IgD-negative memory B cell (primary cell): ENCODE measurements at regions not wholly inside any gene's neighbourhood (a gene's known extent, or its start where the extent isn't known, plus 50 kb on each side); places are given as distances from the start of the nearest gene placed in this dataset.
"Not testable (repeated sequence)": the region's sequence is repeated elsewhere in the genome, so short reads cannot be mapped to it uniquely, and the experiment has no call there.

Experiments used
- H3K27ac Mint-ChIP-seq, 3 donors: one replicate each; pipeline ENCODE4 v1.8.0; 2020 to 2022; ENCODE audit warnings: mild to moderate bottlenecking in 3 of 3, mixed read lengths in 3 of 3, moderate library complexity in 1 of 3
- H3K27me3 Mint-ChIP-seq: one replicate; pipeline ENCODE4 v1.8.0; 2021; ENCODE audit warnings: mixed read lengths
- H3K36me3 Mint-ChIP-seq: one replicate; pipeline ENCODE4 v1.8.0; 2020; ENCODE audit warnings: mild to moderate bottlenecking, mixed read lengths
- H3K4me1 Mint-ChIP-seq, 3 donors: one replicate each; pipeline ENCODE4 v1.8.0; 2020 to 2022; ENCODE audit warnings: mixed read lengths in 3 of 3, mild to moderate bottlenecking in 1 of 3
- H3K4me3 Mint-ChIP-seq, 4 donors: one replicate each; pipeline ENCODE4 v1.8.0; 2020 to 2022; ENCODE audit warnings: mild to moderate bottlenecking in 4 of 4, mixed read lengths in 4 of 4, moderate library complexity in 3 of 4
- H3K9me3 Mint-ChIP-seq, 3 donors: one replicate each; pipeline ENCODE4 v1.8.0; 2020 to 2021; ENCODE audit warnings: mixed read lengths in 3 of 3, mild to moderate bottlenecking in 1 of 3

- H3K9me3 Mint-ChIP-seq, result no peaks in the 10 kb centered on the region
- H3K4me3 Mint-ChIP-seq, result no peak overlapping the region
- H3K36me3 Mint-ChIP-seq, result no peaks in the 10 kb centered on the region
- no peaks in the 10 kb centered on the region for H3K4me1 Mint-ChIP-seq
- H3K27ac Mint-ChIP-seq, result no peak overlapping the region
- peaks cover 7% of the 10 kb centered on the region for H3K27me3 Mint-ChIP-seq
Observed at GRCh38 chr2:239554766-239555570, 154.1 kb upstream of the HDAC4 start.

- Mint-ChIP-seq H3K4me1 (no peaks in the 10 kb centered on the region), H3K4me3 (no peak overlapping the region), H3K9me3 (no peaks in the 10 kb centered on the region), H3K27me3 (peaks cover 12% of the 10 kb centered on the region), H3K36me3 (no peaks in the 10 kb centered on the region), H3K27ac (no peak overlapping the region)
Observed at GRCh38 chr2:239553376-239554000, 152.7 kb upstream of the HDAC4 start.

- Mint-ChIP-seq H3K4me1 (no peaks in the 10 kb centered on the region), H3K4me3 (no peak overlapping the region), H3K27ac (no peak overlapping the region), H3K9me3 (no peaks in the 10 kb centered on the region), H3K27me3 (peaks cover 11% of the 10 kb centered on the region), H3K36me3 (no peaks in the 10 kb centered on the region)
Observed at GRCh38 chr2:239552213-239552926, 151.6 kb upstream of the HDAC4 start.

GRCh38 chr2:239551206-239551605 is 150.4 kb upstream of the HDAC4 start:
- H3K9me3 Mint-ChIP-seq, result no peaks in the 10 kb centered on the region
- no peak overlapping the region for H3K27ac Mint-ChIP-seq
- H3K36me3 Mint-ChIP-seq, result no peaks in the 10 kb centered on the region

GRCh38 chr2:239550357-239550756 is 149.5 kb upstream of the HDAC4 start:
- H3K27ac Mint-ChIP-seq, result no peak overlapping the region
- no peaks in the 10 kb centered on the region for H3K9me3 Mint-ChIP-seq
- no peak overlapping the region for H3K4me3 Mint-ChIP-seq
- H3K4me1 Mint-ChIP-seq, result peaks cover 0 to under 1% (median 0%) of the 10 kb centered on the region in 3 donors
- no peaks in the 10 kb centered on the region for H3K36me3 Mint-ChIP-seq
- H3K27me3 Mint-ChIP-seq, result peaks cover 15% of the 10 kb centered on the region

More at GRCh38 chr2:239551206-239551605, 150.4 kb upstream of the HDAC4 start:
- Mint-ChIP-seq H3K27me3 (peaks cover 13% of the 10 kb centered on the region), H3K4me1 (no peaks in the 10 kb centered on the region), H3K4me3 (no peak overlapping the region)

GRCh38 chr2:239549711-239550255 is 149.0 kb upstream of the HDAC4 start:
- Mint-ChIP-seq H3K4me3 (no peak overlapping the region), H3K27me3 (peaks cover 15% of the 10 kb centered on the region), H3K36me3 (no peaks in the 10 kb centered on the region), H3K27ac (no peak overlapping the region), H3K9me3 (no peaks in the 10 kb centered on the region), H3K4me1 (peaks cover 0 to 1% (median 0%) of the 10 kb centered on the region in 3 donors)

GRCh38 chr2:239548965-239549595 is 148.3 kb upstream of the HDAC4 start:
- Mint-ChIP-seq H3K4me3 (peak overlapping the region in 1 of 4 donors; percentile 54), H3K36me3 (no peaks in the 10 kb centered on the region), H3K9me3 (no peaks in the 10 kb centered on the region), H3K27ac (no peak overlapping the region), H3K4me1 (peaks cover 0 to 1% (median 0%) of the 10 kb centered on the region in 3 donors), H3K27me3 (peaks cover 15% of the 10 kb centered on the region)

GRCh38 chr2:239548451-239548871 is 147.6 kb upstream of the HDAC4 start:
- no peaks in the 10 kb centered on the region for H3K36me3 Mint-ChIP-seq
- H3K4me1 Mint-ChIP-seq, result peaks cover 0 to 1% (median 0%) of the 10 kb centered on the region in 3 donors
- no peaks in the 10 kb centered on the region for H3K9me3 Mint-ChIP-seq
- H3K4me3 Mint-ChIP-seq, result no peak overlapping the region
- no peak overlapping the region for H3K27ac Mint-ChIP-seq
- peaks cover 17% of the 10 kb centered on the region for H3K27me3 Mint-ChIP-seq

- not testable (repeated sequence) for H3K27ac Mint-ChIP-seq, H3K4me3 Mint-ChIP-seq, H3K9me3 Mint-ChIP-seq, H3K36me3 Mint-ChIP-seq, H3K4me1 Mint-ChIP-seq
- H3K27me3 Mint-ChIP-seq, result peaks cover 13% of the 10 kb centered on the region
Observed at GRCh38 chr2:239547140-239547539, 146.3 kb upstream of the HDAC4 start.

GRCh38 chr2:239546541-239546940 is 145.7 kb upstream of the HDAC4 start:
- Mint-ChIP-seq H3K27ac (no peak overlapping the region), H3K36me3 (no peaks in the 10 kb centered on the region), H3K27me3 (peaks cover 15% of the 10 kb centered on the region), H3K4me1 (peaks cover 0 to 1% (median 0%) of the 10 kb centered on the region in 3 donors), H3K9me3 (peaks cover 0 to 7% (median 1%) of the 10 kb centered on the region in 3 donors), H3K4me3 (no peak overlapping the region)

GRCh38 chr2:239545741-239546392 is 145.0 kb upstream of the HDAC4 start:
- Mint-ChIP-seq H3K4me3 (peak overlapping the region in 1 of 4 donors; percentile 75), H3K27ac (no peak overlapping the region), H3K27me3 (peaks cover 16% of the 10 kb centered on the region), H3K4me1 (peaks cover 0 to 1% (median 0%) of the 10 kb centered on the region in 3 donors), H3K36me3 (no peaks in the 10 kb centered on the region), H3K9me3 (peaks cover 0 to 12% (median 2%) of the 10 kb centered on the region in 3 donors)

- Mint-ChIP-seq H3K4me1 (peaks cover 0 to 1% (median 0%) of the 10 kb centered on the region in 3 donors), H3K4me3 (no peak overlapping the region), H3K9me3 (peaks cover 0 to 13% (median 2%) of the 10 kb centered on the region in 3 donors), H3K27ac (no peak overlapping the region), H3K36me3 (no peaks in the 10 kb centered on the region), H3K27me3 (peaks cover 16% of the 10 kb centered on the region)
Observed at GRCh38 chr2:239544918-239545465, 144.2 kb upstream of the HDAC4 start.

GRCh38 chr2:239544143-239544917 is 143.5 kb upstream of the HDAC4 start:
- Mint-ChIP-seq H3K9me3 (peaks cover 0 to 13% (median 2%) of the 10 kb centered on the region in 3 donors), H3K36me3 (no peaks in the 10 kb centered on the region), H3K4me1 (peaks cover 0 to 1% (median 0%) of the 10 kb centered on the region in 3 donors), H3K4me3 (no peak overlapping the region), H3K27me3 (peaks cover 12% of the 10 kb centered on the region), H3K27ac (no peak overlapping the region)
